Hippocampal formation (tissue), 2 donors: ENCODE measurements at regions not wholly inside any gene's neighbourhood (a gene's known extent, or its start where the extent isn't known, plus 50 kb on each side); places are given as distances from the start of the nearest gene placed in this dataset.
"Not testable (repeated sequence)": the region's sequence is repeated elsewhere in the genome, so short reads cannot be mapped to it uniquely, and the experiment has no call there.

Experiments used
- DNase-seq, 2 donors: peaks; one replicate each; lab custom pipeline; 2025; lab: John Stamatoyannopoulos, UW

DNA sequence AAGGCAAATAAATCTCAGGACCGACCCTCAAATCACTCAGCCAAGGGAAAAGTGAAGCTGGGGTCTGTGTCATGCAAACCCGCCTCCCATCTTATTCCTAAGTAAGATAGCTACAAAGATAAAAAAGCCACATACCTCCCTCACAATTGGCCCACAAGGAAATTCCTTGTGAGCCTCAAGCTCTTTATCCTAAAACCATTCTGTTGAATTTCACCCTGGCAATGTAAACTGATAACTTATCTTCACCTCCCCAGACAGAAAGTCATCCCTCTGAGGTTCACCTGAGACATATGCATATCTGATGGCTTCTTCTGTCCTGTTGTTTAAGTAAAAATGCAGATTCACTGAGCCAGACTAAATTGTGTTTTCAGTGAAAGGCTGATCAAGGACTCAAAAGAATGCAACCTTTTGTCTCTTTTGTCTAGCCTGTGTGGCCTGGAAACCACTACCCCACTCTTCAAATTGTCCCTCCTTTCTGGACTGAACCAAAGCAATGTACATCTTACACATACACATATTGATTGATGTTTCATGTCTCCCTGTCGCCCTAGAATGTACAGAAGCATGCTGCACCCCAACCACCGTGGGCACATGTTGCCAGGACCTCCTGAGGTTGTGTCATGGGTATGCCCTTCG lies 91.3 kb downstream of the MFAP3L start:
- DNase-seq: no peak

DNA sequence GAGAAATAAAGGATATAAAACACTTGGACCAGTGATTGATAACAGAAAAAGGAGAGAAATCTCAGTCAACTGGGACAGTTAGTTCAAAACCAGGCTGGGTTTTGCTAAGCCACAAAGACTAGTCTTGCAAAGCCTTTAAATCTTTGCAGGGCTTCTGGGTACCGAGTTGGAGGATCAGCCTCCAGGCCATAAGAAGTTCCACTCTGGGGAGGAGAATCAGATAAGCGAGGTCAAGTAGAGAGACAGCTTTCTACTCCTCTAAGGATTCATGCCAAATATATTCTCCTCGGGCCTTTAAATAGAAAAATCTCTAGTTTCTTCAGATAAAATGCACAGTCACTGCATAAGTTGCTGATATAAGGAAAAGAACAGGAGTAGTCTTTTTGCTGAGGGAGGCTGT lies 92.7 kb downstream of the MFAP3L start:
- DNase-seq: no peak

DNA sequence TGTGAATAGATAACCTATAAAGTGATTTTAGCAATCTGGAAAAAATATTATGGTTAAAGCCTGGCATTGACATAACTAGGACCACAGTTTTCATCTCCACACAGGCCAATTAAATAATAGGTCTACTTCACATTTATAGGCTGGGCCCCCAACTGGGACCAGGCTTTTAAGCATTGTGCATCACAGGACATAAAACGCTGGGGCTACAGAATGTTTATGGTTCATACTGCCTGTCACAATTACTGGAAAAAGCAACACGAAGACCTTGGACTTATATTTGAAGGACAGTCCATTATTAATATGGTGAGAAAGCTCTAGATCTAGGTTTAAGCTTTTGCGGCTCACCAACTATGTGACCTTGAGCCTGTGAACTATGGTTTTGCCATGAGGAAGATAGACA lies 94.2 kb downstream of the MFAP3L start:
- no peak for DNase-seq

DNA sequence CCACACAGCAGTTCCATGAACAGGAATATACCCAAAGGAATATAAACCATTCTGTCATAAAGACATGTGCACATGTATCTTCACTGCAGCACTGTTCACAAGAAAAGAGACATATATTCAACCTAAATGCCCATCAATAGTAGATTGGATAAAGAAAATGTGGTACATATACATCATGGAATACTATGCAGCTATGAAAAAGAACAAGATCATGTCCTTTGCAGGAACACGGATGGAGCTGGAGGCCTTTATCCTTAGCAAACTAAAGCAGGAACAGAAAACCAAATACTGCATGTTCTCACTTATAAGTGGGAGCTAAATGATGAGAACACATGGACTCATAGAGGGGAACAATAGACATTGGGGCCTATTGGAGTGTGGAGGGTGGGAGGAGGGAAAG lies 95.4 kb downstream of the MFAP3L start:
- DNase-seq: not testable (repeated sequence)

DNA sequence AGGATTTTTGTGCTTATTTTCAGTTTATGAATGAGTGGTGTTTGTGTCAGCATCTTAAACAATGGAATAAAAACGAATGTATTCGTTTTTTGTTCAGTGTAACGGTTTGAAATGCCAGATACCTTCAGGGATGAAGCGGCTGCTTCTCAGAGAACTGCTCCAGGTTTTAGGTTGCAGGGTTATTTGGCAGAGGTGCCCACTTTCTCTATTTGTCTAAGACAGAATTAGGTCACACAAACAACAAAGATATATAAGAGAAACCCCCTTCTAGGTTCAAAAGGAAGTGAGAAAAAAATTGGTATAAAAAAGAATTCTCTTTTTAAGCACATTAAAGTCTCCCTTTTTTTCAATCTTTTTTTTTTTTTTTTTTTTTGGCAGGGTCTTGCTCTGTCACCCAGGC lies 98.9 kb downstream of the MFAP3L start:
- no peak for DNase-seq

DNA sequence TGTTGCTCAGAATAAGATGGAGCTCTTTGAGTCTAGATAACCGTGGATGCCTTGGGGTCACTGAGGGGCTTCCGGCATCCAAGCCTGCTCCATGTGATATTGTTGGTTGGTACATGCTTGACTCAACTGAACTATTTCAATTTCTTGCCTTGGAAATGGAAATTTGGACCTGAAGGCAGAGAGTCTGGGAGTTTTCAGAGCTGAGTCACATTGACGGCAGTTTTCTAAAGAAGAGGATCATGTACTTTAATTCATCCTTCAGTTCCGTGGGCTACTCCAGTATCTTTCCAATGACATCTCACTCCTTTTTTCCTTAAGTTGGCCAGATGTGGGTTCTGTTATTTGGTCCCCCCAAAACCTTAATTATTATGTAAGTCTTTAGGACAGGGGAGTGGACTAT lies 100.5 kb downstream of the MFAP3L start:
- no peak for DNase-seq

DNA sequence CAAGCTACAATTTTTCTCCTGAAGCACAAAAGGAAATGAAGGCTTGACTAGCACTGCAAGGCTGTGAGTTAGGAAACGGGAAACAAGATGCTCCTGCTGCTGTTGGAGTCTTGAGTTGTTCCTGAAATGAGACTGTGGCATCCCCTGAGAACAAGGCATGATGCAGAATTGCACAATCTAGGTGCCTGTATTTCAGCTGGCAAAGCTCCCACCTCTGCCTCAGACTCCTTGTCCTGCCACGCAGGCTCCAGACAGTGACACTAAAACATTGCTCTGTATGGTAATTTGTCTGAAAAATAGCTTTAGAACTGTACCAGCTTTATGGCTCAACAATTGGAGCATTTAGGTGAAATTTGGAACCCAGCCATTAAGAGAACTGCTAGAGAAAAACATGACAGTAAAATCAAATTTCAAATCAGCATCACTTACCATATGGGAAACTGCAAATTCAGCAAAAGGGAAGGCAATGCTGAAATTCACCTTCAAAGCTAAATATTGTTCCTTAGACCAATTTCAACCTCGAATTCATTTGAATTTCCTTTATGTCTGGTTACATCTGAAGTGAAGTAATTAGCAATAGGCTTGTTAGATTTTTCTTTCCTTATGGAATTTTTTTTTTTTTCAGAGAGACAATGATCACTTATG lies 103.4 kb downstream of the MFAP3L start:
- DNase-seq: peak in 1 of 2 donors; percentile 34

DNA sequence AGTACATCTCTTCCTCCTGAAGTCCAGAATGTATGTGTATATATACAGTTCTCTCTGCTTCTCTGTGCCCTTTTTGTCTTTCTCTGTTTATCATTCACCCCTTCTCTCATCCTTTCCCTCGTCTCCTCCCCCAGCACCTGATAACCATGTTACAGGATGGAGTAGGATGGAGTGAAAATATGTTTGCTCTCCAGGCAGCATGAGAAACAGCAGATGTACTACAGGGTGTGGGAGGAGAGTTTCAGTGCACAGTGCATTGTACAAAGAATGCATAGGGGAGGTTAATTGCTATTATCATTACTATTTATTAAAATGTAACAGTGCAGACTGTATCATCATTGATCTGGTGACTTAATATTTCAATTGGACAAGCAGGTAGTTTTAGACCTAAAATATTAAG lies 104.5 kb downstream of the MFAP3L start:
- DNase-seq: no peak

DNA sequence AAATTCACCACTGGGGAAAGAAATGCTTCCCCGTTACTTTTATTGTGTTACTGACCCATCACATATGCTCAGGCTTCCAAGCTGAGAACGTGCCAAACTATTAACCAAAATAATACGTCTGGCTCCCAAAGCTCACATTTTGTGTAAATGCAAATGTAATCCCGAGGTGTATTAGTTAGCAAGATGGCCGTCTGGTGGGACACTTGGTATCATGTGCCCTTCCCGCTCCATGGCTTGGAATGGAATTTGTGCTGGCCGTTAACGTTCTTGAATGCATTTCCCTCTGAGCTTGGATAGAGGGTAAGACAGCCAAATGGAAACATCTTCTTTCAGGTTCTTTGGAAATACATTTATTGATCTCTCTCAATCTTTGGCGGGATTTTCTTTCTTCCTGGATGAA lies 105.0 kb downstream of the MFAP3L start:
- DNase-seq: no peak

DNA sequence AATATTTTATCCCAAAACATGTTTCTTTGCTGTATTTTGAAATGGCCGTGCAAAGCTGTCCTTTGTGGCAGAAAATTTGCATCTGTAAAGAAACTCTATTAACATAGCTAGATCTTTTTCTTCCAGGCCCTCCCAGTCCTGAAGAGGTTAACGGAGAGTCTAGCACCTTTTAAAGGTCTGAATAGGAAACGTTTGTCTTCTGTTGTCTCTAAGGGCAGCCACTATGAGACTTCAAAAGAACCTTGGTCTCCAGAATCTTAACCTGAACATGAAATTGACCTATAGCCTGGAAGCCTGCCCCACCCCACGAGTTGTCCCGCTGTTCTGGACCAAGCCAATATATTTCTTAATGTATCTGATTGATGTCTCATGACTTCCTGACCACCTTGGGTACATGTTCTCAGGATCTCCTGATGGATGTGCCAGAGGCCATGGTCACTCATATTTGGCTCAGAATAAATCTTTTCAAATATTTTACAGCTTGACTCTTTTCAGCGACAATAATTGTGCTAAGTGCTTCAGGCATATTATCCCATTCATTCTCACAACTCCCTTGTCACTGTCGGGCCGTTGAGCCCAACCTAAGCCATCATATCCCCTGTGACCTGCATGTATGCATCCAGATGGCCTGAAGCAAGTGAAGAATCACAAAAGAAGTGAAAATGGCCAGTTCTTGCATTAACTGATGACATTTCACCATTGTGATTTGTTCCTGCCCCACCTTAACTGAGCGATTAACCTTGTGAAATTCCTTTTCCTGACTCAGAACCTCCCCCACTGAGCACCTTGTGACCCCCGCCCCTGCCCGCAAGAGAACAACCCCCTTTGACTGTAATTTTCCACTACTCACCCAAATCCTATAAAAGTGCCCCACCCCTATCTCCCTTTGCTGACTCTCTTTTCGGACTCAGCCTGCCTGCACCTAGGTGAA lies 106.7 kb downstream of the MFAP3L start:
- not testable (repeated sequence) for DNase-seq

DNA sequence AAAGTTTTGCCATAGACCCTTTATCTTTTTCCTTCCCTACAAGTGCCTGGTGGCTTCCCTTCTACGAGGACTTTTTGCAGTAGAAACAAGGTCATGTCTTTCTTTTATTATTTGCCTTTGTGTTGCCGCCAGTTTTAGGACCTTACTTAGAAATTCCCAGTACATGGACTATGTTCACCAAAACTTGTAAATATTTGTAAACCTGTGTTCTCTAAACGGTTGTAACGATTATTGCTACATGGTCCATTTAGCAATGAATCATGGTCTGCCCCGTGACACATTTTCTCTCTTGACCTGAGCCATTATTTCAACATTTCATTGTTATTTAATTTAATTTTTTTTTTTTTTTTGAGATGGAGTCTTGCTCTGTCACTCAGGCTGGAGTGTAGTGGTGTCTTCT lies 110.7 kb downstream of the MFAP3L start:
- DNase-seq: no peak

DNA sequence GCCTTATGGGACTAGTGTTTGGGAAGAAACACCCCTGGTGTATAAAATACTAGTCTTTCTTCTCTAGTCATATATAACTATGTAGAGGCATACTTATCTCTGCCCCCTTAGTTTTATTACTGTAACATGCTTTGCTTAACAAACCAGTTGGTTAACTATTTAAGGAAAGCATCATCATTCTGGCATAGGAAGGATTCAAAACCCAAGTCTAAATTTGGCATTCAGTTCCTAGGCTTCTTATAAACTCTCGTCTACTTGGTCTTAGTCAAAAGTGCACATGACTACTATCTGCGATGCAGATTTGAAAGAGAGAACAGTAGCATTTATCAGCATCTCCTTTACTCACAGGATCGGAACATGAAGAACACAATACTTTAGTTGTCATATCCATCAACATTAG lies 111.3 kb downstream of the MFAP3L start:
- no peak for DNase-seq

DNA sequence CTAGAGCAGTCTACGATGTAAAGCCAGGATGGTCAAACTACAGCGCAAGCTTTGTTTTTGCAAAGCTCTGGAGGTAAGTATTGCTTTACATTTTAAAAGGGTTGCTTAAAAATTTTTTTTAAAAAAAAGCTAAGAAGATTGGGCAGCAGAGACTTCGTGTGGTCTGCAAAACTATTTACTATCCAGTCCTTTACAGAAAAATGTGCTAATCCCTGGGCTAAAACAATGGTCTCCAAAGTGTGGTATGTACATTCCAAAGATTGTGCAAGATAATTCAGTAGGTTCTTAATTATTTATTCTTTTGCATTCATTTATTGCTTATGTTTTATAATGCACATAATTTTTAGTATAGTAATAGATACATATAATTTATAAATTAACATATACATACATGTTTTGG lies 113.2 kb downstream of the MFAP3L start:
- no peak for DNase-seq

DNA sequence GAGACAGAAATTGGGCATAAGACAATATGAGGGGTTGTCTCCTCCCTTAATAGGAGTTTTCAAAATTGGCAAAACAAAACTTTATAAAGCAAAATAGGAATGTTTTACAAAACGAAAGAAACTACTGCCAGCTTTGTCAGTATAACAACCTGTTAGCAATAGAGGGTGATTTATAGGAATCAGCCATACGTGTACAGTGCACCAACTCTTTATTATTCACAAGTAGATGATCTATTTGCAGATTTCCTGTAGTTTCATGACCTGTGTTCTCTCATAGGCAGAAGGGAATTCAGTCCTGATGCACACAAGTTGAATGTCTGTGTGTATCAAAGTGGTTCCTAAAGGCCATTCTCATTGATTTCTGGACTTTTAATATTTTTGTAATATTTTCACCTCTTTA lies 116.3 kb downstream of the MFAP3L start:
- DNase-seq: no peak

DNA sequence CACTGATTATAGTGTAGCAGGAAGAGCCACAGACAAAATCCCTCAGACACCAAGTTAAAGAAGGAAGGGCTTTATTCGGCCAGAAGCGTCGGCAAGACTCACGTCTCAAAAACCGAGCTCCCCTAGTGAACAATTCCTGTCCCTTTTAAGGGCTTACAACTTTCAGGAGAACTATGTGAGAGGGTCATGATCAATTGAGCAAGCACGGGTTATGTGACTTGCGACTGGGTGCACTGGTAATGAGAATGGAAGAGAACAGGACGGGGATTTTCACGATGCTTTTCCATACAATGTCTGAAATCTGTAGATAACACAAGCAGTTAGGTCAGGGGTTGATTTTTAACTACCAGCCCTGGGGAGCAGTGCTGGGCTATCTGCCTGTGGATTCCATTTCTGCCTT lies 116.7 kb downstream of the MFAP3L start:
- DNase-seq: no peak

DNA sequence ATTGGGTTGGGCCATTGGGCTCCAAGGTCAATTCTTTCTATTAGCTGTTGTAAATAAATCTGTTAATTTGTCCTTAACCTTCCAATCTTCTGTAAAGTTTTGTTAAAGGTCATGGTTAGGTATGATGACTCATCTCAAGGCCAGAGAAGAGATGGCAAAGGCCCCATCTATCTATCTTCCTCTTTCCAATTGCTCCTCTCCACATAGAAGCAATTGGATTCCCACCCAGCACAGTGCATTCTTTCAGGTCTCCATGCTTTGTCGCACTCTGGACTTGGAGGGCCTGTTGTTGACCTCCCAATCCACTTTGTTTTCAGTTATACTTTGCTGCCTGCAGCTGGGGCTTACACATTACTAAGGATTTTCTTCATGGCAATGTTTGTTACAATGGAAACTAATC lies 118.5 kb downstream of the MFAP3L start:
- no peak for DNase-seq

DNA sequence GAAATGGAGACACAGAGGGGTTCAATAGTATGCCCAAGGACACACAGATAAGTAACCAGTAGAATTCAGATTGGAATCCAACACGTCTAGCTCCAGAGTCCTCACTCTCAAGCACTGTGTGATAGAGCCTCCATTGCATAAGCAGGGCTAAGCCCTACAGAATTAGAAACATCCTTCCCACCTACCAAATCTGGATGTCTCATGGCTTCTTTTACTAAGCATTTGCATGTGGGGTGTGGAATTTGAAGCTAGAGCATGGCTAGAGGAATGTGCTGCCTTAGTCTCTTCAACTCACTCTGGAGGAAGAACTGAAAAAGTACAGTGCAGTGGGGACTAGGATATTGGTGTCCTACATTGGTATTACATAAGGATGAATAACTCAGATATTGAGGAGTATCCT lies 119.4 kb downstream of the MFAP3L start:
- no peak for DNase-seq

DNA sequence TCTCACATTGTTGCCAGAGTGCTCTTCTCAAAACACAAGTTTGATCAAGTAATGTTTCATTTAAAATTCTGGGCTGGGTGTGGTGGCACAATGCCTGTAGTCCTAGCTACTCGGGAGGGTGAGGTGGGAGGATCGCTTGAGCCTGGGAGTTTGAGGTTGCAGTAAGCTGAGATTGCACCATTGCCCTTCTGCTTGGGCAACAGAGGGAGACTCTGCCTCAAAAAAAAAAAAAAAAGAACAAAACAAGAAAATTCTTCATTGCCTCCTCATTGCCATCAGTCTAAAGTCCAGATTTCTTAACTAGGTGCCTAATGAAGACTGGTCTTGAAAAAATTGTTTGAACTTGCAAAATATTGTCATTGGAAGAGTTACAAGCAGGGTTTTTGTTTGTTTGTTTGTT lies 120.1 kb downstream of the MFAP3L start:
- DNase-seq: no peak

DNA sequence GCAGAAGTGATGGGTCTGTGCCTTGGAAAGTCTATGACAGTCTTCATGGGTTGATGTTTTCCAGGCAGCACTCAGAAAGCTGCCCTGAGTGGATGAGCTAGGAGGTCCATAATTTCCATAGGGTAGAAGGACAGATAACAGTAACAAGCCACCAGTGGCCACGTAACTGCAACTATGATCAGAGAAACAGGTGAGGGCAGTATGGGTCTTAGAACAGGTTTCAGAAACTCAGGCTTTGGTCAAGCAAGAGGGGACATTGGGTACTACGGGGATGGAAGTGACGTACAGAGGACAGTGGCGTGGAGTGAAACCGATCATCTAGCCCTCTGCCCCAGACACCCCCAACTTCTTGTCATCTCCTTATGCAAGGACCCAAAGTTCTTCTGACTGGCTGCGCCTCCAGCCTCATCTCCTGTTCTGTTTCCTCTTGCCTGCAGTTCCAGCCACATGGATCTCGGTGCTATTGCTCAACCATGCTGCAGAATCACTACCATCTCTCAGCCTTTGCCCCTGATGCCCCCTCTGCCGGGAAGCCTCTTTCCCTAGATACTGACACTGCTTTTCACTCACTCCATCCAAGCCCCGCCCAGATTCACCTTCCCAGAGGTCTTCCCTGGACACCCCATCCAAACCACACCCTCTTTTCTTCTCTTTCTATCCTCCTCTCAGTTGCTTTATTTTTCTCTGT lies 123.4 kb downstream of the MFAP3L start:
- DNase-seq: peak; percentile 5 to 6

DNA sequence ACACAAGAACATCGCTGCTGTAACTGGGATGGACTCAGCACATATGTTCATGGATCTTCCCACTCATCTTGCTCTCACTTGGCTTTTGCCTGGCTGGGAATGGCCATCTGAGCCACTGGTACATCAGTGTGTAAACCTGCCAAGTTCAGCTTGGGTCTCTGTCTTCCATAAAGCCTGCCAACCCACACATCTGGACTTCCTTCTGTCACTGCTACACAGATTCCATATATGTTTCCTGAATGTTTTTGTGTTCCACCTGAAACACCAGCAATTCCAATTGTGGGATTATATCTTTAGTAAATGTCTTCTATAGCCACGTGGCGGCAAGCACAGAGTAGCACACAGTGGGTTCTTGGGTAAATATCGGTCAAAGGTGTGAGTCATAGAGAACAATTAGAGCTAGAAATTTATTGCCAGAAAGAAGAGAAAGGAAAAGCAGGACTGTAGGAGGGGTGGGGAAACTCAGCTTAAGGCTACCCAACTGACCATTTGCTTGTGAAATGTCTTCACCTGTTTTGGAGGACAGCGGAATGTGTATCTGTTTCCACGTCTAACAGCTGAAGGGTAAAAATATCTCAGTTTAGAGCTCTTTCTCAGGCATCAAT lies 125.9 kb downstream of the MFAP3L start:
- no peak for DNase-seq

DNA sequence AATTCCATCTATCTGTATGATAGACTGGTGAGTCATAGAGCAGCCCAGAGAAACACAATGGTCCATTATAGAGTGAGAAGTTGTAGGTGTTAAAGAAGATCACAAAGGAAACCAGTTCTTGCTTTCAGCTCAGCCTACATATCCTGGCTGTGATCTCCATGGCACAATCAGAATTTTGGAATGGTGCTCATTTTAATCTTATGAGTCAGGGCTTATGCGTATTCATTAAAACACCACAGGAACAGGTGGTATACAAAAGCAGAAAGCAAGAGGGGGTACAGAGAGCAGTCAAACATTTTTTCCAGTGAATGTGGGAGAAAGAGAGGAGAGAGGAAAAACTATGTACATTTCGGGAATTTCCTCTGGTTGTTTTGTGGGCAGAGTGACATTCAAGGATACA lies 126.9 kb downstream of the MFAP3L start:
- no peak for DNase-seq

DNA sequence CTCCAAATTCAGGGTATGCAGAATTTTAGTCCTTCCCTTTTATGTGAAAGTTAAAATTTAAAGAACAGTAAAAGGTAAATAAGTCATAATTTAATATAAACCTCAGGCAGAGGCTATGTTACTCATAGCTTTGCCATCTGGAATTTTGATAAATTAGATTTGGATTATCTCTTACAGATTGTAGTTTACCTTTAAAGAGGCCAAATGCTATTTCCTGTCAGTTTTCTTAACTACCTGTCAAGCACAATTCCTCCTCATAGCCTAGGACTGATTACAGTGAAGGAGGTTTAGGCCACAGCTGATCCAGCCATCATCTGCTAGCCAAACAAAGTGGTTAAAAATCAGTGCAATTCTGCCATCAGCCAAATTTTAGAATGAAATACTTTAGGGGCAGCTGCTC lies 128.1 kb downstream of the MFAP3L start:
- DNase-seq: no peak
